ENCODE measurements at regions not wholly inside any gene's neighbourhood (a gene's known extent, or its start where the extent isn't known, plus 50 kb on each side); places are given as distances from the start of the nearest gene placed in this dataset.

GRCh38 chr1:18015719-18016118 is 91.9 kb upstream of the IGSF21 start:
- Histone ChIP-seq H3F3A (ENCODE audit: low read depth) (no peaks in the 10 kb centered on the region), H2AFZ (ENCODE audit: low read length) (no peak overlapping the region), H3K36me3 (ENCODE audit: insufficient read depth, low read length) (no peaks in the 10 kb centered on the region), H3K9ac (ENCODE audit: low read depth, low read length, poor library complexity, severe bottlenecking) (no peak overlapping the region), H3K4me2 (ENCODE audit: low read depth, low read length, poor library complexity, severe bottlenecking) (no peak overlapping the region), H4K20me1 (ENCODE audit: insufficient read depth, low read length, poor library complexity, severe bottlenecking) (no peaks in the 10 kb centered on the region), H3K4me1 (ENCODE audit: insufficient read depth, low read length, poor library complexity, severe bottlenecking) (no peaks in the 10 kb centered on the region), H3K9me3 (ENCODE audit: insufficient read depth, low read depth, low read length) (no peaks in the 10 kb centered on the region; the same call in 1 of the 2 replicates), H3K9me2 (replicated peaks; ENCODE audit: low read depth, low read length) (no peaks in the 10 kb centered on the region), H3K27me3 (ENCODE audit: insufficient read depth, low read length, poor library complexity, severe bottlenecking) (no peaks in the 10 kb centered on the region), H3K4me3 (ENCODE audit: low read length, poor library complexity, severe bottlenecking) (no peak overlapping the region), H3K79me2 (ENCODE audit: insufficient read depth, low read length) (no peaks in the 10 kb centered on the region)
- TF ChIP-seq CTCF (conservative IDR thresholded peaks at IDR 0.05; ENCODE audit: low read length), result no peak
- TF ChIP-seq EZH2phosphoT487 (IDR thresholded peaks at IDR 0.05; ENCODE audit: borderline replicate concordance), result no peak

DNA sequence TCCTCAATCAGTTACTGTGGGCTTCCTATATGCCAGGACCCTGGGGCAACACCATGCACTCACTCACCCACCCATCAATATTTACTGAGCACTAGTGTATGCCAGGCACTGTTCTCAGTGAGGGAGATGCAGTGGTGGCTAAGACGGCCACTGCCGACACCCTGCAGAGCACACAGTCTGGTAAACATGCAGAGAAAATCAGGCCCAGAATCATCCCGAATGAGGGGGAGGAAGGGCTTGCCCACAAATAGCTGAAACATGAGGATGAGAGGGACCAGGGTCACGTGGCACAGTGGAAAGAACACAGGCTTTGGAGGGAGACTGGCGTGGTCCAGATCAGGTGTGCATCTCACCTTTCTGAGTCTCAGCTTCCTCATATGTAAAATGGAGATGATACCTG is 89.2 kb upstream of the IGSF21 start:
- H4K20me1 ChIP-seq (ENCODE audit: insufficient read depth, low read length, poor library complexity, severe bottlenecking), result no peaks in the 10 kb centered on the region
- H3K36me3 ChIP-seq (ENCODE audit: insufficient read depth, low read length), result no peaks in the 10 kb centered on the region
- no peak overlapping the region for H2AFZ ChIP-seq (ENCODE audit: low read length)
- H3K9me3 ChIP-seq (ENCODE audit: insufficient read depth, low read depth, low read length), result no peaks in the 10 kb centered on the region; the same call in 1 of the 2 replicates
- H3K9ac ChIP-seq (ENCODE audit: low read depth, low read length, poor library complexity, severe bottlenecking), result no peak overlapping the region
- H3K9me2 ChIP-seq (replicated peaks; ENCODE audit: low read depth, low read length), result no peaks in the 10 kb centered on the region
- H3K4me1 ChIP-seq (ENCODE audit: insufficient read depth, low read length, poor library complexity, severe bottlenecking), result no peaks in the 10 kb centered on the region
- no peak overlapping the region for H3K4me2 ChIP-seq (ENCODE audit: low read depth, low read length, poor library complexity, severe bottlenecking)
- no peaks in the 10 kb centered on the region for H3K79me2 ChIP-seq (ENCODE audit: insufficient read depth, low read length)
- no peaks in the 10 kb centered on the region for H3K27me3 ChIP-seq (ENCODE audit: insufficient read depth, low read length, poor library complexity, severe bottlenecking)
- TF ChIP-seq CTCF (conservative IDR thresholded peaks at IDR 0.05; ENCODE audit: low read length), result no peak
- TF ChIP-seq EZH2phosphoT487 (IDR thresholded peaks at IDR 0.05; ENCODE audit: borderline replicate concordance), result no peak
- no peaks in the 10 kb centered on the region for H3F3A ChIP-seq (ENCODE audit: low read depth)
- no peak overlapping the region for H3K4me3 ChIP-seq (ENCODE audit: low read length, poor library complexity, severe bottlenecking)

DNA sequence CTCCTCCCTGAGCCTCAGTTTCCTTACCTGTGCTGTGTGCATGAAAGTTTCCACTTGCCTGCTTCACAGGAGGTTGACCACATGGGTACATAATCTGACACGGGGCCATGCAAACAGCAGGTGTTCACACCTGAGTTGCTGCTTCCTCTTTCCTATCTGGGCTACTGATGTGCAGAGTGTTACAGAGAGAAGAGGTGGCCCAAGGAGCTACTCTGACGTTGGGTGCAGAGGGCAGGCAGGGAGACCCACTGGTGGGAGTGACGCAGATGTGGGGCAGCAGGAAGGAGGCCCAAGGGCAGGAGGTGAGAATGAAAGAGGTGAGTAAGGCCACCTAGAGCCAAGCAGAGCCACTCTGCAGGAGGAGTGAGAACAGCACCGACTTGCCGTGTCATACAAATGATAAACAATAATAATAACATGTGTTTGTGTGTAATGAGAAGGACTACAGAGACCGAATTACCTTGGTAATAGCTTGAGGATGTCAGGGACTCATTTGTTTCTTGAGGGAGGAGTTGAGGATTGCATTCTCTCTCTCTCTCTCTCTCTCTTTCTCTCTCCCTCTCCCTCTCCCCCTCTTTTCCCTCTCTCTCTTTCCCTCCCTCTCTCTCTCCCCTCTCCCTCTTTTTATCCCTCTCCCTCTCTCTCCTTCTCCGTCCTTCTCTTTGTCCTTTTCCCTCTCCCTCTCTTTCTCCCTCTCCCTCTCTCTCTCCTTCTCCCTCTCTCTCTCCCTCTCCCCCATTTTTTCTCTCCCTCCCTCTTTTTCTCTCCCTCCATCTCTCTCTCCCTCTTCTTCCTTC is 87.4 kb upstream of the IGSF21 start:
- Histone ChIP-seq H3K9me2 (replicated peaks; ENCODE audit: low read depth, low read length) (no peaks in the 10 kb centered on the region), H3K79me2 (ENCODE audit: insufficient read depth, low read length) (no peaks in the 10 kb centered on the region), H3K36me3 (ENCODE audit: insufficient read depth, low read length) (no peaks in the 10 kb centered on the region), H3K9me3 (ENCODE audit: insufficient read depth, low read depth, low read length) (no peaks in the 10 kb centered on the region; the same call in 1 of the 2 replicates), H3K27me3 (ENCODE audit: insufficient read depth, low read length, poor library complexity, severe bottlenecking) (no peaks in the 10 kb centered on the region), H4K20me1 (ENCODE audit: insufficient read depth, low read length, poor library complexity, severe bottlenecking) (no peaks in the 10 kb centered on the region), H3K9ac (ENCODE audit: low read depth, low read length, poor library complexity, severe bottlenecking) (no peak overlapping the region), H3K4me2 (ENCODE audit: low read depth, low read length, poor library complexity, severe bottlenecking) (no peak overlapping the region), H3K4me1 (ENCODE audit: insufficient read depth, low read length, poor library complexity, severe bottlenecking) (no peaks in the 10 kb centered on the region), H3F3A (ENCODE audit: low read depth) (no peaks in the 10 kb centered on the region), H3K4me3 (ENCODE audit: low read length, poor library complexity, severe bottlenecking) (no peak overlapping the region), H2AFZ (ENCODE audit: low read length) (no peak overlapping the region)
- no peak for TF ChIP-seq EZH2phosphoT487 (IDR thresholded peaks at IDR 0.05; ENCODE audit: borderline replicate concordance)
- TF ChIP-seq CTCF (conservative IDR thresholded peaks at IDR 0.05; ENCODE audit: low read length), result no peak
